Neural progenitor cell (in vitro differentiated cells): ENCODE measurements at regions not wholly inside any gene's neighbourhood (a gene's known extent, or its start where the extent isn't known, plus 50 kb on each side); places are given as distances from the start of the nearest gene placed in this dataset.

Experiments
- CTCF ChIP-seq: fragments of 200-600 bp; sonication (generic); IDR thresholded peaks from 2 replicates; pipeline ENCODE4 v1.5.1; 2017; ENCODE audit warnings: antibody characterized with exemption, mild to moderate bottlenecking
- EZH2phosphoT487 ChIP-seq: fragments of 200-600 bp; sonication (generic); IDR thresholded peaks from 2 replicates; pipeline ENCODE4 v1.6.1; 2017; ENCODE audit warnings: antibody characterized with exemption

DNA sequence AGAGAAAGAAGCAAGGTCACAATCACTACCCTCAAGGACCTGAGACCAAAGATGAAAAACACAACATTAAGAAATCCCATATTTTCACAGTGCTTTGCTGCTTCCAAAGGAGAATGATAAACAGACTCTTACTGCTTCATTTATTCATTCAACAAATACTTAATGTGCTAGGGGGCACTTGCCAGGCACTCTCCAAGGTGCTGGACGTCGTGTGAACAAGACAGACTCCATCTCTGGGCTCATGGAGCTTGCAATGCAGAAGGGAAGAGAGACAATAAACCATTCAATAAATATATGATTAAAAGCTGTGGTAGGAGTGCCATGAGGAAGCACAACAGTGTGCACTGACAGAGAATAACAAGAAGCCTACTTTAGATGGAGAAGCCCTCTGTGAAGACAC, 327.7 kb downstream of the CDK5RAP2 start:
- no peak for TF ChIP-seq CTCF
- TF ChIP-seq EZH2phosphoT487: no peak
